Colonic mucosa (tissue), 4 donors: ENCODE measurements at regions not wholly inside any gene's neighbourhood (a gene's known extent, or its start where the extent isn't known, plus 50 kb on each side); places are given as distances from the start of the nearest gene placed in this dataset.

ENCODE experiments used
- DNase-seq: peaks from one replicate; pipeline ENCODE4 v3.0.0-alpha.2; 2020
- H3K27ac ChIP-seq: fragments of 200-600 bp; one replicate; pipeline ENCODE4 v1.8.0; 2021
- H3K27me3 ChIP-seq: fragments of 200-600 bp; one replicate; pipeline ENCODE4 v1.8.0; 2021
- H3K36me3 ChIP-seq: fragments of 200-600 bp; one replicate; pipeline ENCODE4 v1.8.0; 2021
- H3K4me1 ChIP-seq: fragments of 200-600 bp; one replicate; pipeline ENCODE4 v1.8.0; 2021; ENCODE audit warnings: mild to moderate bottlenecking
- H3K4me3 ChIP-seq: fragments of 200-600 bp; one replicate; pipeline ENCODE4 v1.8.0; 2021
- H3K9ac ChIP-seq, 2 donors: one replicate each; pipeline ENCODE4 v1.7.0; 2013; ENCODE audit warnings: control low read depth in 2 of 2, low read depth in 2 of 2, low read length in 2 of 2
- H3K9me3 ChIP-seq: fragments of 200-600 bp; one replicate; pipeline ENCODE4 v1.8.0; 2021
- intact Hi-C: fragments of 100-400 bp; cut with DNase I; formaldehyde crosslinking; loops from one replicate; pipeline ENCODE4 v1.14.1; 2022
- TF ChIP-seq, protein P1 (sequence below): fragments of 200-600 bp; IDR thresholded peaks from one replicate; pipeline ENCODE4 v1.8.0; 2022; ENCODE audit warnings: antibody characterized with exemption, mild to moderate bottlenecking
- donor health status: healthy.
- donor health status: DM: no; HTN: no; CAD: no.
- donor health status: DM: no; HTN: no; CAD: no.

DNA sequence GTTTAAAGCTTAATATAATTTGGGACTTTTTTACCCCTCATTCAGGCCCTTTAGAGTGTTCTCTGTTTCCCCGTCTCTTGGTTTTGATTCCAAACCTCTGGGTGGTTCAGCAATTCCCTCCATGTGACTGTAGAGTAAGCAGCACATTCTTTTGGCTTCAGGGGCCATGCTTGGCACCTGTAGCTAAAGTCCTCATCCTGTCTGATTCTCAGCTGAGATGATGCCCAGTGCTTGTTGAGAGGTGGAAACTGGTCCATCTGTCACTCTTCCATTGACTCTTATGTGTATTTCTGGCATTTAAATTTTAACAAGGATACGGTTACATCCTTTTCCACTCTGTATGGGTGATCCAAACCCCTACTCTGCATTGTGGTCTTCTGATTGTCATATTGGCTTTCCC, 127.1 kb downstream of the DIO2 start:
- Histone ChIP-seq H3K9me3 (no peaks in the 10 kb centered on the region), H3K4me3 (no peak overlapping the region), H3K27me3 (no peaks in the 10 kb centered on the region), H3K9ac (no peak overlapping the region), H3K27ac (no peak overlapping the region), H3K4me1 (no peaks in the 10 kb centered on the region), H3K36me3 (no peaks in the 10 kb centered on the region)
- intact Hi-C loops = no loop called here
- TF ChIP-seq, protein P1, sequence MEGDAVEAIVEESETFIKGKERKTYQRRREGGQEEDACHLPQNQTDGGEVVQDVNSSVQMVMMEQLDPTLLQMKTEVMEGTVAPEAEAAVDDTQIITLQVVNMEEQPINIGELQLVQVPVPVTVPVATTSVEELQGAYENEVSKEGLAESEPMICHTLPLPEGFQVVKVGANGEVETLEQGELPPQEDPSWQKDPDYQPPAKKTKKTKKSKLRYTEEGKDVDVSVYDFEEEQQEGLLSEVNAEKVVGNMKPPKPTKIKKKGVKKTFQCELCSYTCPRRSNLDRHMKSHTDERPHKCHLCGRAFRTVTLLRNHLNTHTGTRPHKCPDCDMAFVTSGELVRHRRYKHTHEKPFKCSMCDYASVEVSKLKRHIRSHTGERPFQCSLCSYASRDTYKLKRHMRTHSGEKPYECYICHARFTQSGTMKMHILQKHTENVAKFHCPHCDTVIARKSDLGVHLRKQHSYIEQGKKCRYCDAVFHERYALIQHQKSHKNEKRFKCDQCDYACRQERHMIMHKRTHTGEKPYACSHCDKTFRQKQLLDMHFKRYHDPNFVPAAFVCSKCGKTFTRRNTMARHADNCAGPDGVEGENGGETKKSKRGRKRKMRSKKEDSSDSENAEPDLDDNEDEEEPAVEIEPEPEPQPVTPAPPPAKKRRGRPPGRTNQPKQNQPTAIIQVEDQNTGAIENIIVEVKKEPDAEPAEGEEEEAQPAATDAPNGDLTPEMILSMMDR = no peak
- no peak for DNase-seq

DNA sequence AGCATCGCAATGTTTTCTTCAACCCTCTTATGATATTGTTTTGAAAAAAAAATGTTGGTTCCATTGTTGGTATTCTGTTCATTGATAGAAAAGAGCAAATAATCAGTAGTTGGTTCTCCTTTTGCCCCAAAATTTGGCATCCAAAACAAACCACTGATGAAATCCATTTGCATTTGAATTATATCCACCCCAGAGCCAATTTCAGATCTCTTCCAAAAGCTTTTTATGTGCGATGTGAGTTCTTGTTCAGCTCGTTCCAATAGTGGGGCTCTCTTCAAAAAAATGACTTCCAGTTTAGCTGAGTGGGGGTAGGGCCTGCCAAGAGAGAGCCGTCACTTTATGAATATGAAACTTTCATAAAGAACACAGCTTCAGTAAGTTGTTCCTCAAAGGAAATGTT, 130.7 kb downstream of the DIO2 start:
- Histone ChIP-seq H3K4me1 (no peaks in the 10 kb centered on the region), H3K27me3 (no peaks in the 10 kb centered on the region), H3K9ac (no peak overlapping the region), H3K36me3 (no peaks in the 10 kb centered on the region), H3K4me3 (no peak overlapping the region), H3K27ac (no peak overlapping the region), H3K9me3 (no peaks in the 10 kb centered on the region)
- DNase-seq = no peak
- TF ChIP-seq, protein P1 = no peak
- intact Hi-C loops = no loop called here

DNA sequence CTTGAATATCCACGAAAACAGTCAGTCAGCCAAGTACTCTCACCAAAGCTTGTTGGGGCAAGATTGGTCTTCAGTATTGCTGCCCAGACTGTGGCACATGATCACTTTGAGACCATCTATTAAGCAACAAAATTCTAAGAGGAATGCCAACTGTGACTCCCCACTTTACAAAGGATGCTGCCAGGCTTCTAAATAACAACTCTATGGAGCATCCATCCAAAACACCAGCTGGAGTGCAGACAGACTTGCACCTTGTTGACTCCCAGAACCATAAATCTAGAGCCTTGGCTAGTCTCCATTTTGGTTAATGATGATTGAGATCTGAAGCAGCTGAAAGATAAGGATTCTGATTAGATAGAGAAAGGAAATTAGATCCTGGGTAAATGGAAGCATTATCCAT, 132.8 kb downstream of the DIO2 start:
- H3K9me3 ChIP-seq = no peaks in the 10 kb centered on the region
- intact Hi-C loops = no loop called here
- no peaks in the 10 kb centered on the region for H3K4me1 ChIP-seq
- TF ChIP-seq, protein P1 = no peak
- no peak overlapping the region for H3K27ac ChIP-seq
- H3K4me3 ChIP-seq = no peak overlapping the region
- no peaks in the 10 kb centered on the region for H3K27me3 ChIP-seq
- H3K9ac ChIP-seq = no peak overlapping the region
- H3K36me3 ChIP-seq = no peaks in the 10 kb centered on the region
- no peak for DNase-seq

DNA sequence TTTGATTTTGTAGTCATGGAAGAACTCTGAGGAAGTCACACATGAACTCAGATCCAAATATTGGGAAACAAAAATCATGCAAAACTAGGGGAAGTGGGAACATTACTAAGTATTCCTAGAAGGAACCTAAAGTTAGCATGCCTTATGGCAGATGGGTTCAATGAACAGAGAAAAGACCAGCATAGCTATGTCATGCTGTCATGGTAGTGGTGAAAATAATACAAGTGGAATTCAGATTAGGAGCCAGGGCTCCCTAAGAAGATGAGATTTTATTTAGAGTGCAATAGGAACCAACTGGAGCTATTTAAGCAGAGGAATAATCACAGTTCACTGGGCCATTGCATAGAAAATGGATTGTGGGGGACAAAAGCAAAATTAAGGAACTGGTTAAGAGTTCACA, 134.0 kb downstream of the DIO2 start:
- Histone ChIP-seq H3K27me3 (no peaks in the 10 kb centered on the region), H3K4me3 (no peak overlapping the region), H3K36me3 (no peaks in the 10 kb centered on the region), H3K27ac (no peak overlapping the region), H3K4me1 (no peaks in the 10 kb centered on the region), H3K9ac (no peak overlapping the region), H3K9me3 (no peaks in the 10 kb centered on the region)
- intact Hi-C loops = no loop called here
- TF ChIP-seq, protein P1 = no peak
- no peak for DNase-seq

DNA sequence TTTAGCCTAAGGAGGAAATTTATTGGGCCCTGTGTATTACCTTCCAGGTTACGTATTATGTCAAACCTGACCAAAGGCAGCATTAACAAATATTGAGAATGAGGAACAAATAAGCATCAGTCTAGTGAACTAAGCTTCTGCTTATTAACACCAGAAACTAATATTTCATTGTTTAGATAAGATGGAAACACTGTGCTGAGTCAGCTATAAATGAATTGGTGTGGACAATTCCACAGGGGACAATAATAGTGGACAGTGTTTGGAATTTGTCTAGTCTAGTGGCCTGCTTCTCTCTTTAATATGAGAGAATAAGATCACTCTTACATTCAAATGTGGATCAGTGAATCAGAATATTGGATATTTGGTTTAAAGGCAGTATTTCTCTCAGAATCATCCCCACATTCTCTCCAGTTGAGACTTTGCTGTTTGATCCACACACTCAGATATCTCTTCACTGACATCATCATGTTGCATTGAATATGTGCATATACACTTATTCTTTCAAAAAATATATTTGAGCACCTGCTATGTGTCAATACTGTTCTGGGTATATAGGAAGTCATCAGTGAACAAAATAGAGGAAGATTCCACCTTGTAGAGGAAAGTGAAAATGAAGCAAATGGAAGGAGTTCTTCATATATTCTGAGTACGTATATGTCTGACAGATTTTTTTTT, 136.3 kb downstream of the DIO2 start:
- intact Hi-C loops = no loop called here
- Histone ChIP-seq H3K9me3 (no peaks in the 10 kb centered on the region), H3K36me3 (no peaks in the 10 kb centered on the region), H3K27me3 (no peaks in the 10 kb centered on the region), H3K9ac (no peak overlapping the region), H3K4me3 (no peak overlapping the region), H3K27ac (no peak overlapping the region), H3K4me1 (no peaks in the 10 kb centered on the region)
- TF ChIP-seq, protein P1 = no peak
- no peak for DNase-seq
